GM18508 (cell line): ENCODE measurements at regions not wholly inside any gene's neighbourhood (a gene's known extent, or its start where the extent isn't known, plus 50 kb on each side); places are given as distances from the start of the nearest gene placed in this dataset.

Experiments used
- ATAC-seq: cut with Tn5 transposase; IDR thresholded peaks from one replicate; pipeline ENCODE4 v1.9.1; 2021; ENCODE audit warnings: moderate number of reproducible peaks; ENCODE audit not compliant: insufficient read depth, unreplicated experiment

DNA sequence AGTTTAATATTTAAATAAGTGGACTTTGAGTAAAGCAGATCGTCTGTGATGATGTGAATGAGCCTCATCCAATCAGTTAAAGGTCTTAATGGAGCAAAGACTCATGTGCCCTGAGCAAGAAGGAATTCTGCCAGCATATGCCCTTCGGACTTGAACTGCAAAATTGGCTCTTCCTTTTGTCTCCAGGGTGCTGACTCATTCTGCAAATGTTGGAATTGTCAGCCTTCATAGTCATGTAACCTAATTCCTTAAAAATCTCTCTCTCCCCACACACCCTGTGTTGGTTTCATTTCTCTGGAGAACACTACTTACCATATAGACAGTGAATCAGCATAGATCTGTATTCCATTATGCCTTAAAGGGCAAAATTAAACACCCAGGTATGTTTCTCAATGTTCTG is 609.8 kb upstream of the GALNTL6 start:
- no peak for ATAC-seq

DNA sequence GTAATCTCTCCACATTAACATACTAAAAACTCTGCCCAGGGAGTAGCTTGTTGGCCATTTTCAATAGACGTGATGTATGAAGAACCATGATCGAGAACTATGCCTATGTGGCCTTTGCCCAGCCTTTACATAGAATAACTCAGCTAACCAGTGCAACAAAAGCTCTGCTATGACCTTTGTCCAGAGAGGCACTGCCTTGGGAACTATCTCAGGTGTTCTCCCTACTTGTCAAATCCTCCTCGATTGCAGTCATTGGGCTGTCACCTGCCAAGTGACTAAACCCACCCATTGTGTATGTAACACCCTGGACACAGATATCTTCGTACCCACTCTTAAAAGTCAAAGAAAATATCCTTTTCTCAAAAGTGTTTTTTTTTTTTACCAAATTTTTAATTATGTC is 610.3 kb upstream of the GALNTL6 start:
- no peak for ATAC-seq

DNA sequence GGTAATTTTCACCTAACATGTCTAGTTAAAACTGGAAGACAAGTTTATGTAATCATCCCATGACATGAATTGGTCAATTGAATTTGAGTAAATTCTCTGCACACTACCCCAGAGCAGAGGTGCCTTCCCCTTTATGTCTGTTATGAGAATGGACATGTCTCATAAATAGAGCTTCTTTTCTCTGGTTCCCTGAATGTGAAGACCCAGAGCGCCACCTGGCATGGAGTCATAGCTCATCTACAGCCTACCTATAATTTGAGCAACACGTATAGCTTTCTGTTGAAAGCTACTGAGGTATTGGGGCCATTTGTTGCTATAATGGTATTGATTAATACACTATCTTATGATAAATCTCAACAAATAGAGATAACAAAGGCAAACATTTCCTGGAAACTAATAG is 626.5 kb upstream of the GALNTL6 start:
- no peak for ATAC-seq

DNA sequence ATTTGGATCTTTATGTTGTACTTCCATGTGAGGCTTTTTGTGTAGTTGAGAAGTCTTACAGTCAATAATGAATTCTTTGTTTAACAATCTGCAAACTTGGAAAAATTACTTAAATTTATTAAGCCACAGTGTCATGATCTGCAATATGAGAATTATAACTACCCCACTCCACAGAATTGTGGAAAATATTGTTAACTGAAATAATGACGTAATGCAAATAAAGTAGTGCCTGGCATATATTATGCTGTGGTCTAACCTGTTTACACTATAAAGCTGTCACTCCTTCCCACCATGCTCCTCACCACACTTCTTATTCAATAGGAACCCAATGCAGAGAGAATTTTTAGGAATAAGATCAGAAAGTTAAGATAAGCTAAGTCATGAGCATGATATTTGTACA is 632.1 kb upstream of the GALNTL6 start:
- no peak for ATAC-seq

DNA sequence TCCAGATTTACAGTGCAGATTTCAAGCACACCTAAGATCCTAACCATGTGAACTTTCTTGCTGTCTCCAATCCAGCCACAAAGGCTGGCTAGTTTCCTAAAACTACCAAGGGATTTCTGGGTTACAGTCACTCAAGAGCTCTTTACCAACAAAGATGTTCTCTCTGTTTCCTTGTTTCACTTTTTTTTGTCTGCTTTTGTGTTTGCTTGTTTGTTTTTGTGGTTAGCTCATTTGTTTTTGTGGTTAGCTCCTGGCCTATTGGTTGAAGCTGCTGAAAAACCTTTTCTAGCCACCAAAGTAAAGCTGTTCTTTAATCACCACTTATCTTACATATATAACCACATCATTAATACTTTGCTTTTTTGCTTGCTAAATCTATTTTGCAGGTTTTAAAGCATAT is 642.5 kb upstream of the GALNTL6 start:
- ATAC-seq, result no peak

DNA sequence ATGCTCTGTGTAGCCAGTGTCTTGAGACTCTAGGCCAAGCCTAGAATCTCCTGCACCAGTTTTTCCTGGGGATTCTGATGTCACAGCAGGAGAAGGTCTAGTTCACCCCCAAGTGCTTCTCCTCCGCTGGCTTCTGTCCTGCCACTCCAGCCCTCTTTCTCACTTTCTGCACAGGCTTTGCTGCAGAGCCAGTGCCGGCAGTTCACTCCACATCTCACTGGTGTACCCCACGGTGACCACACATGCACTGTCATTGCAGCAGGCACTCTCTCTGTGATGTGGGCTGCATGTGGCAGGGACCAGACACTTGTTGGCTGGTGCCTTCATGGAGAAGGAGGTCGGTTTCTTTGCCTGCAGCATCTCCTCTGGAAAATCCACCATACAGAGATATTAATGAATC is 643.8 kb upstream of the GALNTL6 start:
- ATAC-seq, result no peak

DNA sequence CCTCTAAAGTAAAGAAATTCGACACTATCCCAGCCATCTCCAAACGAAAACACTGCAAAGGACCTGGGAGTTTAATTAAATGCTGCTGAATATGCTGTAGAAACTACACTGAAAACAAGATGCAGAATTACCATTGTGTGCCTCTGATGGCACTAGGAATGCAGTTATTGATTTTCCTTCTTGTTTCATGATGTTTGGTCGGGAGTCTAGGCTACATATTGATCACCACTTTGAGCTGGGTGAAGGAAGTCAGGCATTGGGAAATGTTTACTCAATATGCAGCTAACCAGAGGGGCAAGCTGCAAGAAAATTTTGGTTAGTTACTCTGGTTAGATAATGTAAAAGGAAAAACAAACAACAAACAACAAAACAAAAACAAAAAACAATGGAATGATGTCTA is 650.7 kb upstream of the GALNTL6 start:
- no peak for ATAC-seq

DNA sequence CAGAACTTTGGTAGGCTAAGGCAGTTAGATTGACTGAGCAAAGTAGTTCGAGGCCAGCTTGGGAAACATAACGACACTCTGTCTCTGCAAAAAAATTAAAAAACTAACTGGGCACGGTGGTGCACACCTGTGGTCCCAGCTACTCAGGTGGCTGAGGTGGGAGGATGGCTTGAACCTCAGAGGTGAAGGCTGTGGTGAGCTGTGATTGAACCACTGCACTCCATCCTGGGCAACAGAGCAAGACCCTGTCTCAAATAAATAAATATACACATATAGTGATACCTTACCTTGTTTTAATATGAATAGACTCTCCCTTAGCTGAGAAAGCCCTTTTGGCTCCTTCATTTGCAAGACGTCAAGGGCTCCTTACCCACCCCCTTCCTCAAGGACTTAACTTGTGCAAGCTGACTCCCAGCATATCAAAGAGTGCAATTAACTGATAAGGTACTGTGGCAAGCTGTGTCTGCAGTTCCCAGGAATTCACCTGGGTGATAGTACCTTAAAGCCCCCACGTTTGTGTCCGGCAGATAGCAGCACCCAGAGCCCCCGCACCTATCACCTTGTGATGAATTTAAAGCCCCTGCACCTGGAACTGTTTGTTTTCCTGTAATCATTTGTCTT is 655.6 kb upstream of the GALNTL6 start:
- no peak for ATAC-seq

DNA sequence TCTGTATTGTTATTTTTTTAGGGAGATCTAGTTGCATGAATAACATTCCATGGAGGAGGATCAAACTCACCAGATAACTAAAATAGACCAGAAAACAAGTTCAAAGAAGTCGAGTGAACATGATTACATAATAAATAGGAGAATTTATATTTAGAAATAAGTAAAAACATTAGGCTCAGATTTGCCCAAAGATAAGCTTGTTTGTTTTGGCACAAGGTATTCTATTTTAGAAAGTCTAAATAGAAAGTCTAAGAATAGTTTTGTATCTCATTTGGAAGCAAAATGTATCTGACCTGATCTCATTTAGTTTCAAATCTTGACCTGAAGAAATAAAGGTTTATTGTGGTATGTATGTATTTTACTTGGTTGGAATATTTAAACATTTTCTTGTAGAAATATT is 670.6 kb upstream of the GALNTL6 start:
- no peak for ATAC-seq

DNA sequence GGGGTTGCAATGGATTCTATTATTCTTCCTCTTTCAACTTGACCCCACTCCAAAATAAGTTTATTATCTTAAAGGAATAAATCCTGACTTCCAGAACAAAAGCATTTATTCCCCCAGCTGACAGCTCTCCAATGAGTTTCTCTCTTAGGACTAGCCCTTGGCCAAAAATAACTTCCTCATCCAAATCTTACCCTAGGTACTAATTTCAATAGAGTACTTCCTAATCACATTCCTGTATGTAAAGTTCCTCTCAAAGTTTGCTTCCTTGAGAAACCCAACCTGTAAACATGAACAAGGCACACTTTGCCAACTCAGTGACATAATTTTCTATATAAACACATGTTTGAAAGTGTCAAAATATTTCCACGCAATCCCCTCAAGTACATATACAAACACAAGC is 671.2 kb upstream of the GALNTL6 start:
- no peak for ATAC-seq

DNA sequence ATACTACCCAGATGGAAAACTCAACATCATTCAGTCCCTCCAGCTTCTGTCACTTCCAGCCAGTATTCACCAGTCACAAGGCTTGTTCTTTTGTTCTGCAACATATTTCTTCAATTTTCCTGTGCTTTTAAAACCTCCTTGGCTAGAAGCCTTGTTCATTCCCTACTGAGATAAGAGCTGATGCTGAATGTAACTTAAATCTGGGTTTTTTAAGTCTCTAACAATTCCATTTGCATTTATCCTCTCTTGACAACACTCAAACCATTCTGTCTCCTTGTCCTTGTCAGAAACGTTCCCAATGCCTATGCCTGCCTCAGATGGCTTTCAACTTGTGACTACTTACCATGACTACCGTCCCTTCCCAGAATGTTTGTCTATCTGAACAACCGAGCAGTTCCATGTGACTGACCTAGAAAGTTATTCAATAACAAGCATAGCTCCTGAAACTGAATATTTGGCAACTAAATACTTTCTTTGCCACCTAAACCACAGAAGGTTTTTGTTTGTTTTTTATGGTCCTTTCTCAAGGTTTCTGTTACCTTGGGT is 682.9 kb upstream of the GALNTL6 start:
- no peak for ATAC-seq

DNA sequence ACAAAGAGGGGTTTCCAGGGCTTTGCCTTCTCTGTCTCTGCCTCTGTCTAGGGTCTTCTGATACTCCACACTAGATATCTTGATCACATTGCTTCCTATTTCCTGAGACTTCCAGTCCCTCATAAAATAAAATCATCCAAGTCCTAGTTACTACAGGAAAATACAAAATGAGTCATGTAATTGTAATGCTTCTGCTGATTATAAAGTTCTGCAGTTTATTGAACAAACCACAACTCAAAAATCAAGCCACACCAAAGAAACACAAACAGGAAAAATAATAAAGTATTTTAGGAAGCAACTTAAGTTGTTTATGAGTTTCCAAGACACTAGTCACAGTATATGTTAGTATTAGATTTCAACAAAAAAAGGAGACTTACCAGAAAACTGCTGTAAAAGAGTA is 695.1 kb upstream of the GALNTL6 start:
- no peak for ATAC-seq

DNA sequence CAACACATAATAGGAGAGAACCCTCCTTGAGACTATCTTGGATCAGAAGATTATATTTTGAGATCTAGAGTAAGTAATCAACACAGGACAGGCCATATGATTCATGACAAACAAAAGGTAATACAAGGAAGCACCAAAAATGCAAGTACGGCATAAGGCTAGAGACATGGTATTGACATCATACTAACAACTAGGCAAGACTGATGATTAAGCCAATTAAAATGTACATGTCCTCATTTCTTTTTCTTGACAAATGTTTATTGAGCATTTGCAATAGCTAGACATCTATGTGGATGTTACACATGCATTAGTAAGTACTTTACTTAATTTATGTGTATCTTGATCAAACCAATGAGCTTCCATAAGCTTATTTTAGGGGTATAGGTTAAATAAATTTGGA is 695.7 kb upstream of the GALNTL6 start:
- no peak for ATAC-seq

DNA sequence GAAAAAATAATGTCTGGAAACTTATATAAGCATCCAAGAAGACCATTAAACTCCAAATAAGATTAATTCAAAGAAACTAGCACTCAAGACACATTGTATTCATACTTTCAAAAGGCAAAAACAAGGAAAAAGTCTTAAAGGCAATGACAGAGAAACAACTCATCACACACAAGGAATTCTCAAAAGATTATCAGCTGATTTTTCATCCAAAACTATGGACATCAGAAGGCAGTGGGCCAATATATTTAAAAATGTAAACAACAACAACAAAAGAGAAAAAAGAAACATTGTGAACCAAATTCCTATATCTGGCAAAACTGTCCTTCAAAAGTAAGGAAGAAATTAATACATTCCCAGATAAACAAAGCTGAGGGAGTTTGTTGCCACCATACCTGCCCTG is 711.4 kb upstream of the GALNTL6 start:
- ATAC-seq, result no peak

DNA sequence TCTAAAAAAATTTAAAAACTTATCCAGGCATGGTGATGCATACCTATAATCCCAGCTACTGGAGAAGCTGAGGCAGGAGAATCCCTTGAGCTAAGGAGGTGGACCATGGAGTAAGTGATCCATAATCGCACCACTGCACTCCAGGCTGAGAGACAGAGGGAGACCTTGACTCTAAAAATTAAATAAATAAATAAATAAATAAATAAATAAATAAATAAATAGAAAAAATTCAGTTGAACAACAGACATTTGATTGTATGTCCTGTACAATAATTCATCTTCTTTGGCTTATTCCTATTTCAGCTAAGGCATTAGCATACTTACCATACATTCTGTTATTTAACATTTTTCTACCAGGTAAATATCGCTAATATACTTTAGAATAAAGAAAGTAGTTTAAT is 726.1 kb upstream of the GALNTL6 start:
- ATAC-seq, result no peak

DNA sequence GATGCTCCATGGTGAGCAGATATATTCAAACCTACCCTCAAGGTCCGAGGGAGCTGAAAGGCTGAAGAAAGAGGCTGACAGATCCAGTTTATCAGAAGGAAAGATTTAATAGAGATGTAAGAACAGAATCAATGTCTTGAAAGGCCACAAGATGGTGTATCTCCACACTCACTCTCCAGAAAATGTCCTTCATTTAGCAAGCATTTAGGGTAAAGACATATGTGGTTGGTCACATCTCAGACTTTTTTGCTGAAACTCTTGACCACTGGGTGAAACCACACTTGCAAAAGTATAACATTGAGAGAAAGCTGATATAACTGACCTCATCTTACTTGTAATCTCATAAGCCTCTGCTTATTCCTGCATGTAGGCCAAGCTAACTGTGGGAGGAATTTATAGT is 745.8 kb upstream of the GALNTL6 start:
- ATAC-seq, result no peak

DNA sequence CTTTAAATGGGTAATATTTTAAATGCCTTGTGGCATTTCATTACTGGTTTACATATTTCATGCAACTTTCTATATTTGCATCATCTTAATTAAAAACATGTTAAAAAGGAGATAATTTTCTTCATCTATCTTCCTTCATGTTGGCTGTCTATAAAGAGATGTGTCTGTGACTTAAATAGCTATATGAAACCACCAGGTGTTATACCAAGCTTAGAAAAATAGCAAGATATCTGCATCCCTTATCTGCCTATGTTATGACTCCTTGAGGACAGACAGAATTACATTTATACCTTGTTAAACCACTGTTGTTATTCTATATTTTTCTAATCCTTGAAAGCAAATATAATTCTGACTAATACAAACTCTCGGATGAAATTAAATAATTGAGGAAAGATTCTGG is 763.8 kb upstream of the GALNTL6 start:
- no peak for ATAC-seq

DNA sequence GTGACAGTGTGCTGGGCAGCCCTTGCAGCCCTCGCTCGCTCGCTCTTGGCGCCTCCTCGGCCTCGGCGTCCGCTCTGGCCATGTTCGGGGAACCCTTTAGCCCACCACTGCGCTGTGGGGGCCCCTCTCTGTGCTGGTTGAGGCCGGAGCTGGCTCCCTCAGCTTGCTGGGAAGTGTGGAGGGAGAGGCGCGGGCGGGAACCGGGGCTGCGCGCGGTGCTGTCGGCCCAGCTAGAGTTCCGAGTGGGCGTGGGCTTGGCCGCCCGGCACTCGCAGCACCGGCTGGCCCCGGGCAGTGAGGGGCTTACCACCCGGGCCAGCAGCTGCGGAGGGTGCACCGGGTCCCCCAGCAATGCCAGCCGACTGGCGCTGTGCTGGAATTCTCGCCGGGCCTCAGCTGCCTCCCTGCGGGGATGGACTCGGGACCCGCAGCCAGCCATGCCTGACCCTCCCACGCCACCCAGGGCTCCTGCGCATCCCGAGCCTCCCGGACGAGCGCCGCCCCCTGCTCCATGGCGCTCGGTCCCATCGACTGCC is 770.1 kb upstream of the GALNTL6 start:
- no peak for ATAC-seq

DNA sequence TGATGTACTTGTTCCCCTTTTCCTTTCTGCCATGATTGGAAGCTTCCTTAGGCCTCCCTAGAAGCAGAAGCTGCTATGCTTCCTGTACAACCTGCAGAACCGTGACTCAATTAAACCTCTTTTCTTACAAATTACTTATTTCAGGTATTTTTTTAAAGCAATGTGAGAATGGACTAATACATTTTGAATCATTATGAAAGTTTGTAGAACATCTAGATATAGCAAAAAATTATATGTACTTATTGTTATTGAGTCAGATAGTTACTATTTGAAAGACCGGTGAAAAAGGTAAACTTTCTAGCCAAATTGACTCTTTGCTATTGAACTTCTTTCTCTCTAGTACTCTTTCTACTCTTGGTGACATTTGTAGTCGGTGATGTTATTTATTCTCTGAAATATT is 777.3 kb upstream of the GALNTL6 start:
- no peak for ATAC-seq

DNA sequence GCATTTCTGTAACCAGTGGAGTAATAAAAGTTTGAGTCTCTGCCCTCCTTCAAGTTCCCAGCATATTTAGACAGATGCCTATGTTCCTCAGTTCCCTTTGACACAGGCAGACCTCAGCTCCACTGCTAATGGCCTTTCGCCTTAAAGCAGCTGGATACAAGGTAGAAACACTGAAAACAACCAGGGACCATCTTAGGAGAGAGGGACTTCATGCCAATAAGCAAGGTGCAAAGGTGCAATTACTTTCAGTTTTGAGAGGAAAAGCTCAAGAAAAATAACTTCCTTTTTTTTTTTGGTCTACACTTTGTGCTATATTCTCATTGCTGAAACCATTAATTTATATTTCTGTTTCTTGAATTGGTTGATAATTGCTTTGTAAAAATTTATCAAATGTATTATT is 781.9 kb upstream of the GALNTL6 start:
- no peak for ATAC-seq

DNA sequence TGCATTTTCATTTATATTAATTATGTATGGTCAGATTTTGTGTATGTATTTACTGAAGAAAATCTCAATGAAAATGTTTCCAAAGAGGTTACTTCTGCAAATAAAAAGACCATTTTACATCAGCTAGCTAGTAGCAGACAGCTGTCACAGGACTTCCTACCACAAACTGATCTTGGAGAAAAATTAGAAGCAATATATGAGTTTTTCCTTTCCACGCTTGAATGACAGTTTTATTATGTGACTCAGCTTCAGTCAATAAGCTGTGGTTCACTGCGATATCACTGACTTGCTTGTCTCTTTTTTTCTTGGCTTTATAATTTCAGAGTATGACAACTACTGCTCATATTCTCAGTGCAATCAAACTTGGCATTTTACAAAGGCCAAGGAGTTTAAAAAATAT is 787.4 kb upstream of the GALNTL6 start:
- no peak for ATAC-seq

DNA sequence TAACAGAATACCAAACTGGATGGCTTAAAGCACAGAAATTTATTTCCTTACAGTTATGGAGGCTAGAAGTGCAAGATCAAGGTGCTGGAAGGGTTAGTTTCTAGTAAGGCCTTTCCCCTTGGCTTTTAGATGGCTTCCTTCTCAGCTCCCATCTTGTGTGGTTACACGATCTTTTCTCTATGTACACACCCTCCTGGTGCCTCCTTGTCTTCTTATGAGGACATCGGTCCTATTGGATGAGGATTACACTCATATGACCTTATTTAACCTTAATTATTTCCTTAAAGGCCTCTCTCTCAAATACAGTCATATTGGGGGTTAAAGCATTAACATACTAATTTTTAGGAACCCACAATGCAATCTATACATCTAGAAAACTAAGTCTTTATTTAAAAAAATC is 787.9 kb upstream of the GALNTL6 start:
- ATAC-seq, result no peak
